Neuronal stem cell (in vitro differentiated cells): ENCODE measurements at regions not wholly inside any gene's neighbourhood (a gene's known extent, or its start where the extent isn't known, plus 50 kb on each side); places are given as distances from the start of the nearest gene placed in this dataset.

Source experiments
- DNase-seq: peaks from one replicate; pipeline ENCODE4 v3.0.0-alpha.2; 2013; ENCODE audit warnings: low spot score
- H2AFZ ChIP-seq: one replicate; pipeline ENCODE4 v1.6.1; 2013; ENCODE audit warnings: mild to moderate bottlenecking, low read length, inconsistent platforms
- H2AK5ac ChIP-seq: 2 replicates; pipeline ENCODE4 v1.6.1; 2013; ENCODE audit warnings: low read depth, mild to moderate bottlenecking, inconsistent platforms, low read length, moderate library complexity, mixed read lengths
- H2BK120ac ChIP-seq: 2 replicates; pipeline ENCODE4 v1.6.1; 2013; ENCODE audit warnings: low read depth, mild to moderate bottlenecking, inconsistent platforms, low read length, moderate library complexity, mixed read lengths
- H2BK12ac ChIP-seq: one replicate; pipeline ENCODE4 v1.6.1; 2013; ENCODE audit warnings: low read length, inconsistent platforms
- H2BK15ac ChIP-seq: 2 replicates; pipeline ENCODE4 v1.6.1; 2013; ENCODE audit warnings: mild to moderate bottlenecking, low read length, inconsistent platforms, mixed read lengths
- H2BK5ac ChIP-seq: one replicate; pipeline ENCODE4 v1.6.1; 2013; ENCODE audit warnings: inconsistent platforms, mild to moderate bottlenecking, low read length, moderate library complexity
- H3K14ac ChIP-seq: one replicate; pipeline ENCODE4 v1.6.1; 2013; ENCODE audit warnings: low read length, inconsistent platforms
- H3K18ac ChIP-seq: 2 replicates; pipeline ENCODE4 v1.6.1; 2013; ENCODE audit warnings: low read length, inconsistent platforms
- H3K23ac ChIP-seq: 2 replicates; pipeline ENCODE4 v1.6.1; 2013; ENCODE audit warnings: low read depth, mild to moderate bottlenecking, mixed read lengths, low read length, inconsistent platforms; ENCODE audit not compliant: poor library complexity
- H3K27ac ChIP-seq: replicated peaks from 3 replicates; pipeline ENCODE4 v1.5.1; 2013; ENCODE audit warnings: low read length, inconsistent platforms
- H3K27me3 ChIP-seq, 3 experiments: 2 replicates each; pipeline ENCODE4 v1.6.1; 2013; ENCODE audit warnings: low read length in 3 of 3, mild to moderate bottlenecking in 2 of 3, inconsistent platforms in 1 of 3, low read depth in 1 of 3, mixed read lengths in 1 of 3, moderate library complexity in 1 of 3; ENCODE audit not compliant: control insufficient read depth in 3 of 3, insufficient read depth in 3 of 3
- H3K36me3 ChIP-seq, 2 donors: replicated peaks in 1 of 2; 2 replicates each; pipeline ENCODE4 v1.6.1; 2013; ENCODE audit warnings: low read length in 2 of 2; ENCODE audit not compliant: control insufficient read depth in 2 of 2, insufficient read depth in 2 of 2
- H3K4ac ChIP-seq: 2 replicates; pipeline ENCODE4 v1.6.1; 2013; ENCODE audit warnings: inconsistent platforms, mild to moderate bottlenecking, low read length, moderate library complexity
- H3K4me1 ChIP-seq, 2 donors: 1 replicate in 1 of 2; 2 replicates in 1 of 2; pipeline ENCODE4 v1.6.1; 2013; ENCODE audit warnings: low read length in 2 of 2, low read depth in 1 of 2; ENCODE audit not compliant: control insufficient read depth in 2 of 2, insufficient read depth in 1 of 2
- H3K4me2 ChIP-seq: one replicate; pipeline ENCODE4 v1.6.1; 2013; ENCODE audit warnings: mild to moderate bottlenecking, low read length, inconsistent platforms; ENCODE audit not compliant: insufficient read depth, poor library complexity, severe bottlenecking
- H3K4me3 ChIP-seq, 2 donors: 2 replicates each; pipeline ENCODE4 v1.5.1; 2013; ENCODE audit warnings: low read length in 2 of 2, mild to moderate bottlenecking in 2 of 2, inconsistent platforms in 1 of 2, moderate library complexity in 1 of 2
- H3K79me1 ChIP-seq: one replicate; pipeline ENCODE4 v1.6.1; 2013; ENCODE audit warnings: low read depth, mild to moderate bottlenecking, inconsistent platforms, low read length, moderate library complexity
- H3K9ac ChIP-seq: one replicate; pipeline ENCODE4 v1.6.1; 2013; ENCODE audit warnings: mild to moderate bottlenecking, low read depth, low read length, inconsistent platforms; ENCODE audit not compliant: poor library complexity
- H3K9me3 ChIP-seq, 2 donors: replicated peaks in 1 of 2; 2 replicates each; pipeline versions ENCODE3 to v1.6.1; 2013; ENCODE audit warnings: low read length in 2 of 2, mild to moderate bottlenecking in 2 of 2, inconsistent platforms in 1 of 2, low read depth in 1 of 2, mixed read lengths in 1 of 2, moderate library complexity in 1 of 2; ENCODE audit not compliant: control insufficient read depth in 2 of 2, insufficient read depth in 1 of 2
- H4K8ac ChIP-seq: one replicate; pipeline ENCODE4 v1.6.1; 2013; ENCODE audit warnings: low read depth, mild to moderate bottlenecking, inconsistent platforms, low read length, moderate library complexity
- H4K91ac ChIP-seq: one replicate; pipeline ENCODE4 v1.6.1; 2013; ENCODE audit warnings: low read length, low read depth, mild to moderate bottlenecking, inconsistent platforms; ENCODE audit not compliant: poor library complexity
- WGBS, 2 donors: extraction: QIAGEN DNeasy Blood & Tissue Kit; methylation state at CpG; one replicate each; pipeline ENCODE4 v1.1.7; 2013; ENCODE audit warnings: missing lambda C conversion rate in 2 of 2, mixed read lengths in 1 of 2; ENCODE audit not compliant: insufficient read length in 2 of 2, insufficient replicate concordance in 1 of 2; ENCODE audit errors: extremely low coverage in 2 of 2; 5-methylcytosine and 5-hydroxymethylcytosine counted together

- Histone ChIP-seq H3K14ac (no peak overlapping the region), H2AFZ (no peak overlapping the region), H2AK5ac (no peak overlapping the region), H4K91ac (no peak overlapping the region), H3K18ac (no peak overlapping the region), H4K8ac (no peak overlapping the region), H3K27me3 (no peaks in the 10 kb centered on the region), H3K9me3 (no peaks in the 10 kb centered on the region), H3K4me3 (no peak overlapping the region), H2BK120ac (no peak overlapping the region), H3K36me3 (no peaks in the 10 kb centered on the region), H2BK12ac (no peak overlapping the region), H3K4ac (no peak overlapping the region), H3K9ac (no peak overlapping the region), H3K4me2 (no peak overlapping the region), H3K79me1 (no peaks in the 10 kb centered on the region), H3K4me1 (no peaks in the 10 kb centered on the region), H3K23ac (no peak overlapping the region), H3K27ac (no peak overlapping the region), H2BK5ac (no peak overlapping the region), H2BK15ac (no peak overlapping the region)
- no peak for DNase-seq
- no CpG with 5 or more reads among the region's 1 CpG for WGBS, 2 donors
These were observed 89.0 kb downstream of the NAF1 start for GRCh38 chr4:163077680-163078079.

GRCh38 chr4:163072222-163072621 is 94.5 kb downstream of the NAF1 start:
- peaks cover 0 to 2% of the 10 kb centered on the region in 2 donors for H3K4me1 ChIP-seq
- no peak overlapping the region for H3K4ac ChIP-seq
- H4K91ac ChIP-seq = no peak overlapping the region
- WGBS, 2 donors = no CpG with 5 or more reads among the region's 4 CpGs
- H3K14ac ChIP-seq = no peak overlapping the region
- H2AK5ac ChIP-seq = no peak overlapping the region
- no peak overlapping the region for H4K8ac ChIP-seq
- DNase-seq = no peak
- no peaks in the 10 kb centered on the region for H3K27me3 ChIP-seq
- no peak overlapping the region for H3K9ac ChIP-seq
- H2BK120ac ChIP-seq = no peak overlapping the region
- H3K79me1 ChIP-seq = no peaks in the 10 kb centered on the region
- H3K4me2 ChIP-seq = no peak overlapping the region
- no peak overlapping the region for H2BK15ac ChIP-seq
- H3K9me3 ChIP-seq = no peaks in the 10 kb centered on the region
- no peak overlapping the region for H3K23ac ChIP-seq
- no peaks in the 10 kb centered on the region for H3K36me3 ChIP-seq
- H3K4me3 ChIP-seq = no peak overlapping the region
- no peak overlapping the region for H2BK5ac ChIP-seq
- no peak overlapping the region for H2AFZ ChIP-seq
- H3K18ac ChIP-seq = no peak overlapping the region
- H3K27ac ChIP-seq = no peak overlapping the region
- no peak overlapping the region for H2BK12ac ChIP-seq

GRCh38 chr4:163071308-163071707 is 95.4 kb downstream of the NAF1 start:
- Histone ChIP-seq H3K18ac (no peak overlapping the region), H3K27ac (no peak overlapping the region)

GRCh38 chr4:163070023-163070422 is 96.7 kb downstream of the NAF1 start:
- Histone ChIP-seq H3K4ac (no peak overlapping the region), H2AFZ (no peak overlapping the region), H2BK120ac (no peak overlapping the region), H3K27me3 (no peaks in the 10 kb centered on the region), H2BK12ac (no peak overlapping the region), H3K18ac (no peak overlapping the region), H3K23ac (no peak overlapping the region), H3K4me1 (peaks cover 0 to 2% of the 10 kb centered on the region in 2 donors), H3K4me2 (no peak overlapping the region), H3K9ac (no peak overlapping the region), H4K8ac (no peak overlapping the region), H3K14ac (no peak overlapping the region), H2BK5ac (no peak overlapping the region), H2BK15ac (no peak overlapping the region), H3K36me3 (no peaks in the 10 kb centered on the region), H4K91ac (no peak overlapping the region), H2AK5ac (no peak overlapping the region), H3K79me1 (no peaks in the 10 kb centered on the region), H3K27ac (no peak overlapping the region), H3K4me3 (no peak overlapping the region), H3K9me3 (no peaks in the 10 kb centered on the region)
- no peak for DNase-seq
- no CpG with 5 or more reads among the region's 2 CpGs for WGBS, 2 donors

More at GRCh38 chr4:163071308-163071707, 95.4 kb downstream of the NAF1 start:
- Histone ChIP-seq H3K9ac (no peak overlapping the region), H3K79me1 (no peaks in the 10 kb centered on the region), H3K4me1 (peaks cover 0 to 2% of the 10 kb centered on the region in 2 donors), H3K23ac (no peak overlapping the region), H2BK5ac (no peak overlapping the region), H2BK12ac (no peak overlapping the region), H2AK5ac (no peak overlapping the region), H3K27me3 (no peaks in the 10 kb centered on the region), H2BK15ac (no peak overlapping the region), H3K4me3 (no peak overlapping the region), H4K91ac (no peak overlapping the region), H2AFZ (no peak overlapping the region), H2BK120ac (no peak overlapping the region), H4K8ac (no peak overlapping the region), H3K4me2 (no peak overlapping the region), H3K9me3 (no peaks in the 10 kb centered on the region), H3K4ac (no peak overlapping the region), H3K36me3 (no peaks in the 10 kb centered on the region), H3K14ac (no peak overlapping the region)
- DNase-seq = no peak
